Naive B cell (primary cell): ENCODE measurements at regions not wholly inside any gene's neighbourhood (a gene's known extent, or its start where the extent isn't known, plus 50 kb on each side); places are given as distances from the start of the nearest gene placed in this dataset.

Source experiments
- ATAC-seq, 2 donors: fragments of 150-1000 bp; cut with Tn5 transposase; 2 replicates each; pipeline ENCODE4 v1.10.0; 2021; ENCODE audit warnings: low read depth in 2 of 2, mild to moderate bottlenecking in 2 of 2, moderate library complexity in 2 of 2
- DNase-seq: peaks from one replicate; pipeline ENCODE4 v3.0.0; 2022
- H3K27ac Mint-ChIP-seq, 6 donors: one replicate each; pipeline ENCODE4 v1.8.0; 2020 to 2022; ENCODE audit warnings: mild to moderate bottlenecking in 6 of 6, mixed read lengths in 6 of 6, moderate library complexity in 5 of 6, inconsistent platforms in 2 of 6
- H3K27me3 Mint-ChIP-seq, 3 donors: one replicate each; pipeline ENCODE4 v1.8.0; 2021 to 2022; ENCODE audit warnings: mixed read lengths in 3 of 3, mild to moderate bottlenecking in 1 of 3
- H3K36me3 Mint-ChIP-seq, 2 donors: one replicate each; pipeline ENCODE4 v1.8.0; 2020 to 2022; ENCODE audit warnings: mixed read lengths in 2 of 2, inconsistent platforms in 1 of 2, mild to moderate bottlenecking in 1 of 2
- H3K4me1 Mint-ChIP-seq, 3 donors: one replicate each; pipeline ENCODE4 v1.8.0; 2020 to 2022; ENCODE audit warnings: mixed read lengths in 3 of 3, inconsistent platforms in 1 of 3, mild to moderate bottlenecking in 1 of 3, moderate library complexity in 1 of 3
- H3K4me3 Mint-ChIP-seq, 8 donors: one replicate each; pipeline ENCODE4 v1.8.0; 2020 to 2022; ENCODE audit warnings: mild to moderate bottlenecking in 8 of 8, mixed read lengths in 8 of 8, moderate library complexity in 8 of 8, inconsistent platforms in 2 of 8
- H3K9me3 Mint-ChIP-seq, 7 donors: one replicate each; pipeline ENCODE4 v1.8.0; 2020 to 2022; ENCODE audit warnings: mixed read lengths in 7 of 7, mild to moderate bottlenecking in 5 of 7, inconsistent platforms in 2 of 7, moderate library complexity in 1 of 7

DNA sequence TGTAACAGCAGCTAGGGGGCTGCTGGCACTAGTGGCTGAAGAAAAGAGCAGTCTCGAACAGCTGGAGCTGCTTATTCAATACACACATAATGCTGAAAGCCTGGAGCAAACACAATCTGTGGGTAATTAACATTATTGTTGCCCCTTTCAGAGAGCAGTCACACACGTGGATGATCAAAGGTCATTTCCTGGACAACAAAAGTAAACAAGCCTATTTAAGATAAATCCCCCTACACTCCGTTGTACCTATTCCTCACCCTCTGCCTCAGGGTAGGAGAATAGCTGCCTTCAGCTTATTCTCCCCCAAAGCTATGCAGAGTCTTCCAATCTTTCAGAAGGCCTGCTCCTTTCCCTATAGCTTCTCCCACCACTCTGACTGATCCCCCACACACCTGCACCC, 803.9 kb downstream of the C4orf33 start:
- DNase-seq (no peak), ATAC-seq (no peak)
- no peak overlapping the region for H3K4me3 Mint-ChIP-seq
- peaks cover 4 to 23% (median 9%) of the 10 kb centered on the region in 7 donors for H3K9me3 Mint-ChIP-seq
- H3K36me3 Mint-ChIP-seq, result peaks cover 0 to 3% of the 10 kb centered on the region in 2 donors
- H3K4me1 Mint-ChIP-seq, result no peaks in the 10 kb centered on the region
- no peaks in the 10 kb centered on the region for H3K27me3 Mint-ChIP-seq
- H3K27ac Mint-ChIP-seq, result no peak overlapping the region

DNA sequence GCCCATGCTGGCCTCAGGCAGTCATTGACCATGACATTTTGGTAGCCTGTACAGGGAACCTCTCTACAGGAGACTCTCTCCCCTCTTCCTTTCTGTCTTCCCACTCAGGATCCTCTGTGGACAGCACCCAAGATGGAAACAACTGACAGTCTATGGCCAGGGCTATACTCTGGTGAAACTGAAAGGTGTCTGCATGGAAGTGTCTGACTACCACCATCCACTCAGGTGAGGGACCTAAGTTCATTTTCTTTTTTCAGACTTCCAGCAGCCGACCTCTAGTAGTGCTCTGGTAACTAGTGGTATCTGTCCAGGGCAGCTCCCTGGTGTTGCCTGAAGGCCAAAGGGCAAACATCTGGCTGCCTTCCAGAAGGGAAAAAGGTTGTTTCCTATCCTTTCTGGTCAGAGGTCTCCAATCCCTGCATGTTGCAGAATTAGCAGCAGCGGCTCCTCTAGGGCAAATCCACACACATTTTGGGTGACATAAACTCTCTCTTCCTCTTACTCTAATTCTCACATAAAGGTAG, 804.5 kb downstream of the C4orf33 start:
- H3K36me3 Mint-ChIP-seq, result peaks cover 0 to 3% of the 10 kb centered on the region in 2 donors
- no peaks in the 10 kb centered on the region for H3K4me1 Mint-ChIP-seq
- DNase-seq, result no peak
- no peak overlapping the region for H3K27ac Mint-ChIP-seq
- H3K4me3 Mint-ChIP-seq, result no peak overlapping the region
- H3K9me3 Mint-ChIP-seq, result peaks cover 4 to 23% (median 9%) of the 10 kb centered on the region in 7 donors
- no peaks in the 10 kb centered on the region for H3K27me3 Mint-ChIP-seq
- ATAC-seq, result no peak

DNA sequence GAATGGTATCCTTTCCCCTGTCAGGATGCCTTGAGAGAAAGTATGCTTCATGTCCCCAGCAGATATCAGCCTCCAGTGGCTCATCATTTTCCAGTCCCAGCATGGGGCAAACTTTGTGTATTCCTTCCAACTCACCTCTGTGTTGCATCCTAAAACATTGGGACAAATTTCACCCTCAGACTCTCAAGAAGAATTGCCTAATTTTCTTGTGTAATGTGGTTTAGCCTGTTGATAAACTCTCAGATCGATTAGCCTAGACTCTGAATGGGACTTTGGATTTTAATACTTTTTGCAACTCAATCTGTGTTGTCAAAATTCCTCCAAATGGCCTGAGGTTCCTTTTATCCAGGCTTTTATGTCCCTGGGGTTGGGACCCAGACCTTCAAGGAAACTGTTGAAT, 805.3 kb downstream of the C4orf33 start:
- no peak for ATAC-seq
- DNase-seq, result no peak
- Mint-ChIP-seq H3K9me3 (peaks cover 4 to 23% (median 8%) of the 10 kb centered on the region in 7 donors), H3K4me3 (no peak overlapping the region), H3K36me3 (peaks cover 0 to 3% of the 10 kb centered on the region in 2 donors), H3K27ac (no peak overlapping the region), H3K27me3 (no peaks in the 10 kb centered on the region), H3K4me1 (no peaks in the 10 kb centered on the region)

DNA sequence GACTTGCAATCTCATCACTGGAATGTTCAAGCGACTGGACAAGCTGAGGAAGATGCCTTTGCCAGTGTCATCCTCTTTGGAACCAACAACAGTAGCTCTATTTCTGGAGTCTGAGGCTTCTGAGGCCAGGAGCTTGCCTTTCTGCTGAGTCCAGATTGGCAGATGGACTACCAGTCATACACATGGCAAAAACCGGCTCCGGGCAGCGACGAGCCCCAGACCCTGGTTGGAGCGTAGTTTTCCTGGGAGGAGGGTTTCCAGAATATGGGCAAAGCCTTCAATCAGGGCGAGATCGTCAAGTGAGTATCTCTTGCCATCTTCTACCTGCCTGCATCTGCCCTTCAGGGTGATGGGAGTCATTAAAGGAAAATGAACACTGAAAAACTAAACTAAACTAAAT, 807.9 kb downstream of the C4orf33 start:
- no peaks in the 10 kb centered on the region for H3K4me1 Mint-ChIP-seq
- H3K27me3 Mint-ChIP-seq, result no peaks in the 10 kb centered on the region

DNA sequence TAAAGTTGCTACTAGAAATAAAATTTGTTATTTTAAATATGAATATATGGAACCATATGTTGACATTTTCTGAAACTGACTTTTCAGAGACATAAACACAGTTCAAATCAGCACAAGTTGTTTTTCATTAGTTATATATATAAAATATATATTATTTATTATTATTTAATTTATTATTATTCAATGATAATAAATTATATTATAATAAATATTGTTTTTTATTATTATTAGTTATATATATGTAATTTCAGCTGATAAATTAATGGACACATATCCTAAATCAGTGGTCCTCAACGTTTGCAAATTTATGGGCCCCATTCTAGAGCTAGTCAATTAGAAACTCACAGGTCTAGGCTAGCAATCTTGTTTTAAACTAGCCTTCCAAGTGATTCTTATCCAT, 809.3 kb downstream of the C4orf33 start:
- H3K27ac Mint-ChIP-seq, result no peak overlapping the region
- no peaks in the 10 kb centered on the region for H3K27me3 Mint-ChIP-seq

More for the DNA sequence above, 807.9 kb downstream of the C4orf33 start:
- no peak overlapping the region for H3K4me3 Mint-ChIP-seq
- peaks cover 0 to 3% of the 10 kb centered on the region in 2 donors for H3K36me3 Mint-ChIP-seq
- DNase-seq (no peak), ATAC-seq (no peak)
- H3K27ac Mint-ChIP-seq, result no peak overlapping the region
- peaks cover 3 to 22% (median 7%) of the 10 kb centered on the region in 7 donors for H3K9me3 Mint-ChIP-seq

DNA sequence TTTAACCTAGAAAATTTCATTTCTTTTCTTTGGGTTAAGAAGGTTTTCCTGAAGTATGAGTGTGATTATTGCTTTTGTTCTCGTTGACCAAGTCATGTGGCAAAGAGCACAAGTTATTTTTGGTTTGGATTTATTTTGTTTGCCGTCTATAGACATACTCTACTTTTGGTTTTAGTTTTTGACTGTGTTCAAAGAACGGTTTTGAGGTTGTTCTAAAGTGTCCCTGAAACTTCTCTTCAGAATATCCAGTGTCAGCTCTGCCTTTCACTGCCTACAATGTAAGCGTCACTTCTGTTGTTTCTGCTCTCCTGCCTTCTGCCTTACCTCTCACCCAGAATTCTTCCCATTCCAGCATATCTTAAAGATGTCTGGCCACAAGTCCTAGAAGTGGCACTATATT, 812.2 kb downstream of the C4orf33 start:
- Mint-ChIP-seq H3K9me3 (peaks cover 1 to 9% (median 5%) of the 10 kb centered on the region in 7 donors), H3K27me3 (no peaks in the 10 kb centered on the region), H3K36me3 (no peaks in the 10 kb centered on the region), H3K27ac (no peak overlapping the region), H3K4me3 (no peak overlapping the region), H3K4me1 (no peaks in the 10 kb centered on the region)
- no peak for DNase-seq
- no peak for ATAC-seq

More for the DNA sequence above, 809.3 kb downstream of the C4orf33 start:
- H3K4me1 Mint-ChIP-seq, result no peaks in the 10 kb centered on the region
- DNase-seq (no peak), ATAC-seq (no peak)
- H3K9me3 Mint-ChIP-seq, result peaks cover 5 to 16% (median 11%) of the 10 kb centered on the region in 7 donors
- H3K36me3 Mint-ChIP-seq, result peaks cover 0 to 2% of the 10 kb centered on the region in 2 donors
- no peak overlapping the region for H3K4me3 Mint-ChIP-seq

DNA sequence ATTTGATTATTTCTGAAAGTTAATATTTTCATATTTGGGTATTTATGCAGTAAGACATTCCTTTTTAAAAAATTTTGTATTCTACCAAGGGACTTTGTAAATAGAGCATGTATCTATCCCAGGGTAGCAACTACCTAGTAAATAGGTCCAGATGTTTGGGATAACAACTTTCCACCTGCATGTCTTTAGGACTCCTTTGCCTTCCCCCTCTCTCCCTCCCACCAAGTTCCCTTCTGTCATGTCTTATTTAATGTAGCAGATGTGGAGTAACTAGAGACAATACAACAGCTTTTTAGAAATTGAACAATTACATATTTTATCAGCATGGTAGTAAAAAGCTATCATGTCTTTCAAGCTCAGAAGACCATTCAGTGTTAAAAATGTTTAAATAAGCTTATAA, 821.0 kb downstream of the C4orf33 start:
- Mint-ChIP-seq H3K9me3 (peaks cover 0 to 4% (median 2%) of the 10 kb centered on the region in 7 donors), H3K4me1 (no peaks in the 10 kb centered on the region), H3K27ac (no peak overlapping the region), H3K27me3 (no peaks in the 10 kb centered on the region), H3K4me3 (no peak overlapping the region), H3K36me3 (no peaks in the 10 kb centered on the region)
- ATAC-seq (no peak), DNase-seq (no peak)

DNA sequence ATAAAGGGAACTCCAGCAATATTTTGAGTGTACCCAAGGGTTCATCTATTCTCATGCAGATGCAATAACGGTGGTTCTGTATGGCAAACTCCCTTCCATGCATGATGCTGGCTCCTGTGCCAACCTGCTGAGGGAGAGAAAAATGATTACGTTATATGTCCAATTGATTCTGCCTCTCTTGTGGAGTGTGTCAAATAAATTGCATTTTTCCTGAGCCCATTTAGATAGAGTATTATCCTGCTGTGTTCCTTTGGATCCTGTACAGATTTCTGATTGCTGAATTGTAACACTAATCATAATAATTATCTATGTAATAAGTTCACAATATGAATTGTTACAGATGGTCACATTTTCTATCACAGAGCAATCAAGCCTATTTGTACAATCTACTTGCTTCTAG, 821.7 kb downstream of the C4orf33 start:
- no peak overlapping the region for H3K27ac Mint-ChIP-seq
- no peaks in the 10 kb centered on the region for H3K4me1 Mint-ChIP-seq

DNA sequence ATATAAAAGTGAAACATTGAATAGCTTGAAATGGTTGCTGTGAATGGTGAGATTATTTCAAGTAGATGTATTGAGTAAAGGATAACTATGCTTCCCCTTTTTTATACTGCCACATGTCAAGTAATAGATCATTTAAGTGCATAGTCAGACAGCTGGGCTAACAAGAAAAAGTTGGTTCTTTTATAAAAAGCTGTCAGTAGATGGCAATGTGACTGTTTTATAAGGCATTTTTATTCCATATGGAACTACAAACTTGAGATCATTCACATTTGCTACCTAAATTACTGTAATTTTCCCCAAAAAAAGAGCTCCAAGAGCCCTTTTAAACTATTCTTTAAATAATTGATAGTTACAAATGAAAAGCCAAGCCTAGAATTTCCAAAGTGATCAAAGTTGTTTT, 831.0 kb downstream of the C4orf33 start:
- H3K4me1 Mint-ChIP-seq, result no peaks in the 10 kb centered on the region
- H3K27ac Mint-ChIP-seq, result no peak overlapping the region
- DNase-seq (no peak), ATAC-seq (no peak)
- no peaks in the 10 kb centered on the region for H3K36me3 Mint-ChIP-seq
- no peaks in the 10 kb centered on the region for H3K27me3 Mint-ChIP-seq
- no peak overlapping the region for H3K4me3 Mint-ChIP-seq
- no peaks in the 10 kb centered on the region for H3K9me3 Mint-ChIP-seq

More for the DNA sequence above, 821.7 kb downstream of the C4orf33 start:
- Mint-ChIP-seq H3K9me3 (peaks cover 0 to 4% (median 2%) of the 10 kb centered on the region in 7 donors), H3K36me3 (no peaks in the 10 kb centered on the region), H3K27me3 (no peaks in the 10 kb centered on the region), H3K4me3 (no peak overlapping the region)
- ATAC-seq (no peak), DNase-seq (no peak)

DNA sequence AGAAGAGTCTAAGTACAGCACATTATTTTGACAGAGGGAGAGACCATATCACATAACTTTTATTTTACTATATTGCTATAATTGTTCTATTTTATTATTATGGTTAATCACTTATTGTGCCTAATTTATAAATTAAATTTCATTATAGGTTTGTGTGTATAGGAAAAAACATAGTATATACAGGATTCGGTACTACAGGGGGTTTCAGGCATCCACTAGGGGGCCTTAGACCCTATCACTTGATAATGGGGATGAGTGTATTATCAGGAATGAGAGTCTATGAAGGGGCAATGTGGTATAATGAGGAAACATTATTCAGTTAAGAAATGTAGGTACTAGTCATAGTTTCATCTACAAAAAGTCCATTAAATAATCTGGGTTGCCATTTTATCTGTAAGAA, 833.1 kb downstream of the C4orf33 start:
- Mint-ChIP-seq H3K9me3 (no peaks in the 10 kb centered on the region), H3K36me3 (no peaks in the 10 kb centered on the region), H3K4me3 (no peak overlapping the region), H3K27me3 (no peaks in the 10 kb centered on the region), H3K27ac (no peak overlapping the region), H3K4me1 (no peaks in the 10 kb centered on the region)
- ATAC-seq, result no peak
- no peak for DNase-seq

DNA sequence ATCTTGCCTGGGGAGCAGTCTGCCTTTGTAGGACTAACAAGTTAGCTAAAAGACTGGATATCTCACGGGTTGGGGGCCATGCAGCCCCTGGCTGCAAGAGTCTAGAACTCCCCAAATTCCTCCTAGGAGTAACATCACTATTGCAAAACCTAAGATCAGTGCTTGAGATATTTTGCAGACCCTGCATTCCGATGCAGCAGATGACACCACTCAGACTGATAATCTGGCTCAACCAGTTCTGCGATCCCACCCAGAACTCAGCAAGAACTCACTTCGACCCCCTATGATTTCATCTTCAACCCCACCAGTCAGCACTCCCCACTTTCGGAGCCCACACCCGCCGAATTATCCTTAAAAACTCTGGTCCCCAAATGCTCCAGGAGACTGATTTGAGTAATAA, 834.0 kb downstream of the C4orf33 start:
- H3K9me3 Mint-ChIP-seq, result no peaks in the 10 kb centered on the region
- no peak overlapping the region for H3K4me3 Mint-ChIP-seq
- no peaks in the 10 kb centered on the region for H3K36me3 Mint-ChIP-seq
- H3K27me3 Mint-ChIP-seq, result no peaks in the 10 kb centered on the region
- ATAC-seq (no peak), DNase-seq (no peak)
- H3K4me1 Mint-ChIP-seq, result no peaks in the 10 kb centered on the region
- H3K27ac Mint-ChIP-seq, result no peak overlapping the region

DNA sequence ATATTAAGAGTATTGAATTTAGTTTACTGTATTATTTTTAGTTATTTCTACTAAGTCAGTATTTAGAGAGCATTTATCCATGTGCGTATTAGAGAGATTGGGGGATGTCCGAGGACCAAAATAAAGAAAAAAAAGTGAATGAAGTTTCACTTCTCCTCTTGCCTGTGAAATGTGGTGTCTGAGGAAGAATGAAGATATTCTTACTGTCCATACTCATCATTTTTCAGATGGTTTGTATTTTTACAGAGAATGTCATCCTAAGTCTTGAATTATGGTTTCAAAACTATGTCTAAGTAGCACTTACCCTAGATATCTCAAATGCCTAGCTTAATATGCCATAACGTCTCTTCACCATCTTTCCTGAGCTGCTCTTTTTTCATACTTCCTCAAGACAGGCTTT, 854.3 kb downstream of the C4orf33 start:
- DNase-seq, result no peak
- ATAC-seq, result no peak
- H3K36me3 Mint-ChIP-seq, result no peaks in the 10 kb centered on the region
- H3K27ac Mint-ChIP-seq, result no peak overlapping the region
- H3K4me3 Mint-ChIP-seq, result no peak overlapping the region
- H3K9me3 Mint-ChIP-seq, result peaks cover 0 to 5% (median 2%) of the 10 kb centered on the region in 7 donors
- H3K27me3 Mint-ChIP-seq, result no peaks in the 10 kb centered on the region
- no peaks in the 10 kb centered on the region for H3K4me1 Mint-ChIP-seq

DNA sequence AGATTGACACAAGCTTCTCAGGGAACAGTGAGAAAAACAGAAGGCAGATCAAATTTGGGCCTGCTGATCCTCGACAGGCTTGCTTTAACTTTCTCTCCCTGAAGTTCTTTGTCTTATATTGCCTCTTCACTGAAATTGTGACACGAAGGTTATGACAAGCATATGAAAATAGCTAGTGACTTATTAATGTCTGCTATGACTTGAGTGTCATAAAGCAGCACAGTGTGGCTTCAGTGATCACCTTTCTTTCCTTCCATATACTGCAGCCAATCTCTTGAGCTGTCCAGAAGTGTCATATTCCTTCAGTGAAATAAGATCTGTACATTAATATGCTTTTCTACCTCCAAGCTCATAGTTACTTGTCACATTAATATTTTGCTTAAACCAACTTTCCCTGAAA, 870.2 kb downstream of the C4orf33 start:
- DNase-seq (no peak), ATAC-seq (no peak)
- Mint-ChIP-seq H3K27me3 (no peaks in the 10 kb centered on the region), H3K36me3 (no peaks in the 10 kb centered on the region), H3K4me3 (no peak overlapping the region), H3K27ac (no peak overlapping the region), H3K4me1 (no peaks in the 10 kb centered on the region), H3K9me3 (peaks cover 0 to 3% (median 0%) of the 10 kb centered on the region in 7 donors)

DNA sequence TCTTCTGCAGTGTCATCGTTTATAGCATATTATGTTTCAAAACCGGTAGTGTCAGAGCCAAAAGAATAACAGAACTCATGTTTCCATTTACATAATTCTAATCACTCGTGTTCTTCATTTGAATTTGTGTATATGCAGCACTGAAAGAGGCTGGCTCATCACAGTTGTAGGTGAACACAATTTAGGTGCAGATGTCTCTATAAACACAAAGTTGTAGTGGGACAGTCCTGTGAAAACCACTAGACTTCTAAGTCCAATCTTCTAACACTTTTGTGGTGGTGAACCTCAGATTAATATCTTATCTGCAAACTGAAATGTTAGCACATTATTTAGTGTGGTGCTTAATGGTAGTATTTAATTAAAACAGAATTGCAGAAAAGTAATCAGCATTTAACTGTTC, 872.4 kb downstream of the C4orf33 start:
- DNase-seq (no peak), ATAC-seq (no peak)
- Mint-ChIP-seq H3K27ac (no peak overlapping the region), H3K9me3 (peaks cover 0 to 5% (median 2%) of the 10 kb centered on the region in 7 donors), H3K36me3 (no peaks in the 10 kb centered on the region), H3K4me1 (no peaks in the 10 kb centered on the region), H3K27me3 (no peaks in the 10 kb centered on the region), H3K4me3 (no peak overlapping the region)

DNA sequence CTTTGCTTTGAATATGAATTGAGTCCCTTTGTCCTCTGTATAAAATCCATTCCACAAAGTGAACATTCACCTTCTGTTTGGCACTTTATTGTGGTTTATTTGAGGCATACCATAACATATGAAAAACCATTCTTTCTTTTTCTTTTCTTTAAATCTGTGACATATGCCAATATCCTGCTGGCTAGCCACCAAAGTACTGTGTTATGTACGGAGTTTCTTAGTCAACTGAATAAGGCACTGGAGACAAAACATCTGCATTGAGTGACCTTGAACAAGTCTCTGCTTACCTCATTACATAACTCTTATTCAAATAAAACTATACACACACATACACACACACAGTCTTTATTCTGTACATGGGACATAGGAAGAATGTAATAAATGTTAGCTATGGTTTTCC, 872.8 kb downstream of the C4orf33 start:
- no peak overlapping the region for H3K4me3 Mint-ChIP-seq
- no peaks in the 10 kb centered on the region for H3K36me3 Mint-ChIP-seq
- no peaks in the 10 kb centered on the region for H3K4me1 Mint-ChIP-seq
- no peak overlapping the region for H3K27ac Mint-ChIP-seq
- no peak for ATAC-seq
- peaks cover 0 to 5% (median 2%) of the 10 kb centered on the region in 7 donors for H3K9me3 Mint-ChIP-seq
- DNase-seq, result no peak
- no peaks in the 10 kb centered on the region for H3K27me3 Mint-ChIP-seq
